Colonic mucosa (tissue), 4 donors: ENCODE measurements at regions not wholly inside any gene's neighbourhood (a gene's known extent, or its start where the extent isn't known, plus 50 kb on each side); places are given as distances from the start of the nearest gene placed in this dataset.

ENCODE experiments used
- DNase-seq: peaks from one replicate; pipeline ENCODE4 v3.0.0-alpha.2; 2020
- H3K27ac ChIP-seq: fragments of 200-600 bp; one replicate; pipeline ENCODE4 v1.8.0; 2021
- H3K27me3 ChIP-seq: fragments of 200-600 bp; one replicate; pipeline ENCODE4 v1.8.0; 2021
- H3K36me3 ChIP-seq: fragments of 200-600 bp; one replicate; pipeline ENCODE4 v1.8.0; 2021
- H3K4me1 ChIP-seq: fragments of 200-600 bp; one replicate; pipeline ENCODE4 v1.8.0; 2021; ENCODE audit warnings: mild to moderate bottlenecking
- H3K4me3 ChIP-seq: fragments of 200-600 bp; one replicate; pipeline ENCODE4 v1.8.0; 2021
- H3K9ac ChIP-seq, 2 donors: one replicate each; pipeline ENCODE4 v1.7.0; 2013; ENCODE audit warnings: control low read depth in 2 of 2, low read depth in 2 of 2, low read length in 2 of 2
- H3K9me3 ChIP-seq: fragments of 200-600 bp; one replicate; pipeline ENCODE4 v1.8.0; 2021
- CTCF ChIP-seq: fragments of 200-600 bp; IDR thresholded peaks from one replicate; pipeline ENCODE4 v1.8.0; 2022; ENCODE audit warnings: antibody characterized with exemption, mild to moderate bottlenecking
- intact Hi-C: fragments of 100-400 bp; cut with DNase I; formaldehyde crosslinking; loops from one replicate; pipeline ENCODE4 v1.14.1; 2022
- donor health status: healthy.
- donor health status: DM: no; HTN: no; CAD: no.
- donor health status: DM: no; HTN: no; CAD: no.

GRCh38 chr16:48946686-48947370 is 334.8 kb downstream of the CBLN1 start:
- intact Hi-C loops, result no loop called here
- Histone ChIP-seq H3K9me3 (no peaks in the 10 kb centered on the region), H3K27ac (no peak overlapping the region), H3K36me3 (no peaks in the 10 kb centered on the region), H3K9ac (no peak overlapping the region), H3K4me3 (no peak overlapping the region), H3K4me1 (no peaks in the 10 kb centered on the region), H3K27me3 (no peaks in the 10 kb centered on the region)
- no peak for DNase-seq
- no peak for TF ChIP-seq CTCF

- H3K27me3 ChIP-seq, result no peaks in the 10 kb centered on the region
- DNase-seq, result no peak
- no peaks in the 10 kb centered on the region for H3K36me3 ChIP-seq
- no peaks in the 10 kb centered on the region for H3K4me1 ChIP-seq
- H3K27ac ChIP-seq, result no peak overlapping the region
- intact Hi-C loops, result no loop called here
- TF ChIP-seq CTCF, result no peak
- no peaks in the 10 kb centered on the region for H3K9me3 ChIP-seq
- no peak overlapping the region for H3K4me3 ChIP-seq
- no peak overlapping the region for H3K9ac ChIP-seq
Measured at GRCh38 chr16:48942996-48943395, 333.0 kb upstream of the N4BP1 start.

- no peaks in the 10 kb centered on the region for H3K4me1 ChIP-seq
- H3K27me3 ChIP-seq, result no peaks in the 10 kb centered on the region
- no peak for DNase-seq
- no peak overlapping the region for H3K4me3 ChIP-seq
- H3K36me3 ChIP-seq, result no peaks in the 10 kb centered on the region
- no peak overlapping the region for H3K27ac ChIP-seq
- H3K9ac ChIP-seq, result no peak overlapping the region
- intact Hi-C loops, result no loop called here
- H3K9me3 ChIP-seq, result no peaks in the 10 kb centered on the region
- TF ChIP-seq CTCF, result no peak
Measured at GRCh38 chr16:48936811-48937210, 326.8 kb upstream of the N4BP1 start.

- intact Hi-C loops, result no loop called here
- no peak overlapping the region for H3K4me3 ChIP-seq
- TF ChIP-seq CTCF, result no peak
- no peak for DNase-seq
- no peaks in the 10 kb centered on the region for H3K4me1 ChIP-seq
- no peaks in the 10 kb centered on the region for H3K36me3 ChIP-seq
- H3K9me3 ChIP-seq, result no peaks in the 10 kb centered on the region
- no peak overlapping the region for H3K9ac ChIP-seq
- no peak overlapping the region for H3K27ac ChIP-seq
- H3K27me3 ChIP-seq, result no peaks in the 10 kb centered on the region
Measured at GRCh38 chr16:48932216-48932855, 322.4 kb upstream of the N4BP1 start.

- Histone ChIP-seq H3K4me3 (no peak overlapping the region), H3K27me3 (no peaks in the 10 kb centered on the region), H3K9ac (no peak overlapping the region), H3K36me3 (no peaks in the 10 kb centered on the region), H3K9me3 (no peaks in the 10 kb centered on the region), H3K4me1 (no peaks in the 10 kb centered on the region), H3K27ac (no peak overlapping the region)
- intact Hi-C loops, result no loop called here
- TF ChIP-seq CTCF, result no peak
- no peak for DNase-seq
Measured at GRCh38 chr16:48930951-48931553, 321.1 kb upstream of the N4BP1 start.
